Astrocyte (in vitro differentiated cells and primary cell): ENCODE measurements at regions not wholly inside any gene's neighbourhood (a gene's known extent, or its start where the extent isn't known, plus 50 kb on each side); places are given as distances from the start of the nearest gene placed in this dataset.
A peak's percentile ranks its signal among the peaks of the same experiment; 100 is the strongest.

Source experiments
- DNase-seq: peaks from one replicate; pipeline ENCODE4 v3.0.0-alpha.2; 2010; ENCODE audit warnings: low read depth
- FAIRE-seq: peaks from 2 replicates; lab custom pipeline; 2011; peaks lifted over from hg19 to GRCh38; lab: Jason Lieb, UNC
- H2AFZ ChIP-seq: 2 replicates; pipeline ENCODE4 v1.6.0; 2012; ENCODE audit warnings: low read depth, low read length, inconsistent platforms
- H3K27ac ChIP-seq: 2 replicates; pipeline ENCODE4 v1.5.1; 2011; ENCODE audit warnings: low read depth, low read length, inconsistent platforms
- H3K27me3 ChIP-seq: 2 replicates; pipeline ENCODE4 v1.6.0; 2011; ENCODE audit warnings: low read length, inconsistent platforms; ENCODE audit not compliant: insufficient read depth
- H3K36me3 ChIP-seq: 2 replicates; pipeline ENCODE4 v1.5.1; 2011; ENCODE audit warnings: low read length, inconsistent platforms; ENCODE audit not compliant: insufficient read depth
- H3K4me1 ChIP-seq: 2 replicates; pipeline ENCODE4 v1.5.1; 2011; ENCODE audit warnings: low read length, inconsistent platforms; ENCODE audit not compliant: insufficient read depth
- H3K4me2 ChIP-seq: 2 replicates; pipeline ENCODE4 v1.6.0; 2012; ENCODE audit warnings: low read length, inconsistent platforms
- H3K4me3 ChIP-seq: 2 replicates; pipeline ENCODE4 v1.5.1; 2011; ENCODE audit warnings: low read depth, mild to moderate bottlenecking, low read length, inconsistent platforms; ENCODE audit not compliant: insufficient read depth
- H3K79me2 ChIP-seq: 2 replicates; pipeline ENCODE4 v1.6.0; 2012; ENCODE audit warnings: mild to moderate bottlenecking, low read length, inconsistent platforms; ENCODE audit not compliant: insufficient read depth
- H3K9ac ChIP-seq: 2 replicates; pipeline ENCODE4 v1.6.0; 2012; ENCODE audit warnings: mild to moderate bottlenecking, low read length, inconsistent platforms
- H3K9me3 ChIP-seq: 2 replicates; pipeline ENCODE4 v1.5.1; 2012; ENCODE audit warnings: low read depth, mild to moderate bottlenecking, low read length, inconsistent platforms; ENCODE audit not compliant: insufficient read depth
- H4K20me1 ChIP-seq: 2 replicates; pipeline ENCODE4 v1.6.0; 2012; ENCODE audit warnings: low read length, inconsistent platforms; ENCODE audit not compliant: insufficient read depth
- H3K27ac Mint-ChIP-seq: one replicate; pipeline ENCODE4 v1.8.0; 2021; ENCODE audit warnings: mild to moderate bottlenecking, mixed read lengths; ENCODE audit not compliant: unreplicated experiment
- H3K27me3 Mint-ChIP-seq: one replicate; pipeline ENCODE4 v1.8.0; 2021; ENCODE audit warnings: low read depth, mixed read lengths; ENCODE audit not compliant: unreplicated experiment
- H3K36me3 Mint-ChIP-seq: one replicate; pipeline ENCODE4 v1.8.0; 2021; ENCODE audit warnings: low read depth, mixed read lengths; ENCODE audit not compliant: unreplicated experiment
- H3K4me1 Mint-ChIP-seq: one replicate; pipeline ENCODE4 v1.8.0; 2021; ENCODE audit warnings: low read depth, mixed read lengths; ENCODE audit not compliant: unreplicated experiment
- H3K4me3 Mint-ChIP-seq: one replicate; pipeline ENCODE4 v1.8.0; 2021; ENCODE audit warnings: mild to moderate bottlenecking, moderate library complexity, mixed read lengths; ENCODE audit not compliant: unreplicated experiment
- H3K9me3 Mint-ChIP-seq: one replicate; pipeline ENCODE4 v1.8.0; 2021; ENCODE audit warnings: mild to moderate bottlenecking, mixed read lengths; ENCODE audit not compliant: unreplicated experiment
- EZH2 ChIP-seq: IDR thresholded peaks from 2 replicates; pipeline ENCODE4 v1.6.1; 2012; ENCODE audit warnings: mild to moderate bottlenecking, low read length, inconsistent platforms; ENCODE audit not compliant: insufficient read depth
- TF ChIP-seq, protein P1 (sequence below): IDR thresholded peaks from 2 replicates; pipeline ENCODE4 v1.5.1; 2011; ENCODE audit warnings: low read depth, mild to moderate bottlenecking, inconsistent platforms, low read length, moderate library complexity; ENCODE audit not compliant: insufficient read depth

DNA sequence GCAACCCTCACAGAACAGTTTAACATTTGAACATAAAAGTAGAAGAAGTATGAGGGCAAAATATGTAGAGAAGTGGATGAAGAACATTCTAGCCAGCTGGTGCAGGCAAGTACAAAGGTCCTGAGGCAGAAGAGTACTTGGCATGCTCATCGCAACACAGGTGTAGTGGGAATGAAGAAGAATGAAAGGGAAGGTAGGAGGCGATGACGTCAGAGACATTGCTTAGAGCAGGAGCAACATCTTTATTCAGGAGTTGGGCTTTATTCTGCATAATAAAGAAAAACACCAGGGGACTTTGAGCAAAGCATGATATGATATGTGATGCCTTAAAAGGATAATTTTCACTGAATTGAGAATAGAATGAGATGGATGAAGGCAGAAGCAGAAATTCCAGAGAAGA is 570.6 kb upstream of the CDH9 start:
- TF ChIP-seq, protein P1, sequence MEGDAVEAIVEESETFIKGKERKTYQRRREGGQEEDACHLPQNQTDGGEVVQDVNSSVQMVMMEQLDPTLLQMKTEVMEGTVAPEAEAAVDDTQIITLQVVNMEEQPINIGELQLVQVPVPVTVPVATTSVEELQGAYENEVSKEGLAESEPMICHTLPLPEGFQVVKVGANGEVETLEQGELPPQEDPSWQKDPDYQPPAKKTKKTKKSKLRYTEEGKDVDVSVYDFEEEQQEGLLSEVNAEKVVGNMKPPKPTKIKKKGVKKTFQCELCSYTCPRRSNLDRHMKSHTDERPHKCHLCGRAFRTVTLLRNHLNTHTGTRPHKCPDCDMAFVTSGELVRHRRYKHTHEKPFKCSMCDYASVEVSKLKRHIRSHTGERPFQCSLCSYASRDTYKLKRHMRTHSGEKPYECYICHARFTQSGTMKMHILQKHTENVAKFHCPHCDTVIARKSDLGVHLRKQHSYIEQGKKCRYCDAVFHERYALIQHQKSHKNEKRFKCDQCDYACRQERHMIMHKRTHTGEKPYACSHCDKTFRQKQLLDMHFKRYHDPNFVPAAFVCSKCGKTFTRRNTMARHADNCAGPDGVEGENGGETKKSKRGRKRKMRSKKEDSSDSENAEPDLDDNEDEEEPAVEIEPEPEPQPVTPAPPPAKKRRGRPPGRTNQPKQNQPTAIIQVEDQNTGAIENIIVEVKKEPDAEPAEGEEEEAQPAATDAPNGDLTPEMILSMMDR: no peak
- no peak for TF ChIP-seq EZH2
- Histone ChIP-seq H3K79me2 (no peaks in the 10 kb centered on the region), H3K27me3 (no peaks in the 10 kb centered on the region), H3K4me2 (no peak overlapping the region), H3K36me3 (no peaks in the 10 kb centered on the region), H3K4me1 (no peaks in the 10 kb centered on the region), H2AFZ (no peak overlapping the region), H3K9me3 (no peaks in the 10 kb centered on the region), H3K9ac (no peak overlapping the region), H3K4me3 (no peak overlapping the region), H4K20me1 (no peaks in the 10 kb centered on the region), H3K27ac (no peak overlapping the region)
- Mint-ChIP-seq H3K4me1 (no peaks in the 10 kb centered on the region), H3K9me3 (no peaks in the 10 kb centered on the region), H3K36me3 (no peaks in the 10 kb centered on the region), H3K27ac (no peak overlapping the region), H3K27me3 (no peaks in the 10 kb centered on the region), H3K4me3 (no peak overlapping the region)
- no peak for FAIRE-seq
- no peak for DNase-seq

DNA sequence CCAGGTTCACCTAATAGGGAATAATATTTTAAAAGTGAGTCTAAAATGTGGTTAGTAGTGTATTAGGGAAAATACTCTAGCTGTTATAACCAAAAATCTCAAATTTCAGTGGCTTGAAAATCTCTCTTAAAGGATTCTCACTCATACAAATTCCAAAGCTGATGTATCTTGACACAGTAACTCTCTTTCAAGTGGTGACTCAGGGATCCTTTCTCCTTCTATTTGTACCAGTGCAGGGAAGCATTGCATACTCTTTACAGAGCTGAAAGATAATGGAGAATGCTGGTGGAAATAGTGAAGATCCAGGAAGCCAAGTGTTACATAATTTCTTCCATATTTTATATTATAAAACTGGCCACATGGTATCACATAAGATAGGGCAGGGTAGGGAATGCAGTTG is 560.2 kb upstream of the CDH9 start:
- Mint-ChIP-seq H3K4me1 (peaks cover 9% of the 10 kb centered on the region), H3K36me3 (no peaks in the 10 kb centered on the region), H3K27ac (peak overlapping the region; percentile 37), H3K27me3 (no peaks in the 10 kb centered on the region), H3K9me3 (no peaks in the 10 kb centered on the region), H3K4me3 (no peak overlapping the region)
- Histone ChIP-seq H3K4me3 (no peak overlapping the region), H3K27me3 (no peaks in the 10 kb centered on the region), H3K9me3 (no peaks in the 10 kb centered on the region), H3K27ac (no peak overlapping the region), H3K79me2 (no peaks in the 10 kb centered on the region), H3K9ac (no peak overlapping the region), H2AFZ (no peak overlapping the region), H3K4me2 (no peak overlapping the region), H4K20me1 (no peaks in the 10 kb centered on the region), H3K4me1 (no peaks in the 10 kb centered on the region), H3K36me3 (no peaks in the 10 kb centered on the region)
- DNase-seq (peak; percentile 35), FAIRE-seq (no peak)
- TF ChIP-seq, protein P1: no peak
- no peak for TF ChIP-seq EZH2

DNA sequence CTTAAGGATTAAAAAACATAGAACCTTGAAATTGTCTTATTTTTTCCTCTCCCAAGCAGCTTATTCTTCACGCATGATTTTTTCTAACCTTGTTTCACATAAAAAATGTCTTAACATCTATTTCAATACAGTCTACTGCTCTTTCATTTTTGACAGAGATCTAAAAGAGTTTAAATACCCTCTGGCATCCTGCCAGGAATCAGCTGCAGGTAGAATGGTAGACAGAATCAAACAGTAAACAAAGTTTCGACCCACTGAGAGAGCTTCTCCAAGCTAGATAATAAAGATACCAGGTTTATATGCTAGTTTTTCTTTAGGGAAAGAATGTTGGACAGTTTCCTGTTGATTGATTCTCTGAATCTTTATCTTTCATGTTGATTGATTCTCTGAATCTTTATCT is 555.8 kb upstream of the CDH9 start:
- no peak overlapping the region for H3K27ac ChIP-seq
- H3K9me3 ChIP-seq: no peaks in the 10 kb centered on the region
- no peaks in the 10 kb centered on the region for H3K27me3 Mint-ChIP-seq
- H3K4me3 Mint-ChIP-seq: no peak overlapping the region
- H3K4me1 ChIP-seq: peaks cover 7% of the 10 kb centered on the region
- no peaks in the 10 kb centered on the region for H4K20me1 ChIP-seq
- FAIRE-seq (no peak), DNase-seq (no peak)
- peaks cover 25% of the 10 kb centered on the region for H3K4me1 Mint-ChIP-seq
- no peaks in the 10 kb centered on the region for H3K9me3 Mint-ChIP-seq
- H3K9ac ChIP-seq: no peak overlapping the region
- no peak overlapping the region for H2AFZ ChIP-seq
- H3K79me2 ChIP-seq: no peaks in the 10 kb centered on the region
- no peaks in the 10 kb centered on the region for H3K36me3 Mint-ChIP-seq
- no peaks in the 10 kb centered on the region for H3K36me3 ChIP-seq
- H3K27me3 ChIP-seq: no peaks in the 10 kb centered on the region
- no peak overlapping the region for H3K27ac Mint-ChIP-seq
- H3K4me2 ChIP-seq: no peak overlapping the region
- TF ChIP-seq EZH2: no peak
- TF ChIP-seq, protein P1: no peak
- no peak overlapping the region for H3K4me3 ChIP-seq
